Activated B cell treated with CpG ODN at 0.5 μM for 24 hours (primary cell): ENCODE measurements at regions not wholly inside any gene's neighbourhood (a gene's known extent, or its start where the extent isn't known, plus 50 kb on each side); places are given as distances from the start of the nearest gene placed in this dataset.

Experiments used
- ATAC-seq: fragments of 200-7000 bp; cut with Tn5 transposase; one replicate; pipeline ENCODE4 v1.10.0; 2021; ENCODE audit warnings: low read depth, mild to moderate bottlenecking, moderate library complexity
- CTCF ChIA-PET: fragments of 350-600 bp; sonication (Branson Sonifier 250); formaldehyde crosslinking; loops from one replicate; lab custom pipeline; 2021; ENCODE audit warnings: antibody characterized with exemption; lab: Charles Lee
- POLR2A ChIA-PET: fragments of 350-600 bp; sonication (Branson Sonifier 250); formaldehyde crosslinking; loops from one replicate; lab custom pipeline; 2021; ENCODE audit warnings: antibody characterized with exemption; lab: Charles Lee
- DNase-seq: peaks from one replicate; pipeline ENCODE4 v3.0.0; 2022
- H3K27ac Mint-ChIP-seq: one replicate; pipeline ENCODE4 v1.8.0; 2020; ENCODE audit warnings: mixed read lengths
- H3K27me3 Mint-ChIP-seq: one replicate; pipeline ENCODE4 v1.8.0; 2021; ENCODE audit warnings: mixed read lengths
- H3K36me3 Mint-ChIP-seq: one replicate; pipeline ENCODE4 v1.8.0; 2021; ENCODE audit warnings: low read depth, mixed read lengths
- H3K4me1 Mint-ChIP-seq: one replicate; pipeline ENCODE4 v1.8.0; 2021; ENCODE audit warnings: mixed read lengths
- H3K4me3 Mint-ChIP-seq: one replicate; pipeline ENCODE4 v1.8.0; 2020; ENCODE audit warnings: mild to moderate bottlenecking, mixed read lengths
- H3K9me3 Mint-ChIP-seq: one replicate; pipeline ENCODE4 v1.8.0; 2020; ENCODE audit warnings: mixed read lengths
- intact Hi-C: fragments of 100-400 bp; cut with micrococcal nuclease; formaldehyde crosslinking; loops from one replicate; pipeline ENCODE4 v1.15.1; 2024
- TF ChIP-seq, protein P1 (sequence below): fragments of 200-600 bp; IDR thresholded peaks from one replicate; pipeline ENCODE4 v1.8.0; 2022; ENCODE audit warnings: antibody characterized with exemption, mild to moderate bottlenecking

DNA sequence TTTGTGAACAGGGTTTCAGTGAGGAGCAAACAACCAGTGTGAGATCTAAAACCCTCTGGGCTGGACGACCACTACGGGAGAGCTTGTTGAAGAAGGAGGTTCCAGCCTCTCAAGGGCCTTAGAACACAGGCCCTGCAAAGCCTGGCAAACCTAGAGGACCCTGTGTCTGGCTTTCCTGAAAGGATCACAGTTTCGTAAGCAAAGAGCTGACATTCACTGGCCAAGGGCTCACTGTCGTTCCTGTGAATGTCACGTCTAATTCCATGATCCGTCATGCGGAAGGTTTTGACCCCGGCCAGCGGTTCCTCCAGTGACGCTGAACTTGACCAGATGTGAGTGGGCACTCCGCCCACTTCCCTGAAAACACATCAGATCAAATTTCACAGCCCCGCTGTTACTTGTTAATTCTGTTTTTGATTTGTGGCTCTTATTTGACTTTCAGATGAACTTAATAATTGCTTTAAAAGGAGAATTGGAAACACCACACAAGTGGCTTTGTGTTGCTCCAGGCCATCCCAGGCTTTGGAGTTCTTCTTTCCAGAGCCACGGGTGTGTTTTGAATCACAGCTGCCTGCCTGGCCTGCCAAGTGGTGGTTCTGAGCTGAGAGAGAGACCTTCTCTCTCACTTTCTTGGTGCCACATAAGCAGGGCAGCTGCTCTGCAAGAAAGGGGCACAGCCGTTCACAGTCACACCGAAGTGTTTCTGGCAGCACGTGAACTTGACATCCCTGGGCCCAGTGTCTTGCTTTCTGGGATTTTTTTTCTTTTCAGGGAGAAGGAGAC is 308.4 kb downstream of the NDUFA10 start:
- ATAC-seq (no peak), DNase-seq (no peak)
- intact Hi-C loops = no loop called here
- no peak overlapping the region for H3K4me3 Mint-ChIP-seq
- TF ChIP-seq, protein P1, sequence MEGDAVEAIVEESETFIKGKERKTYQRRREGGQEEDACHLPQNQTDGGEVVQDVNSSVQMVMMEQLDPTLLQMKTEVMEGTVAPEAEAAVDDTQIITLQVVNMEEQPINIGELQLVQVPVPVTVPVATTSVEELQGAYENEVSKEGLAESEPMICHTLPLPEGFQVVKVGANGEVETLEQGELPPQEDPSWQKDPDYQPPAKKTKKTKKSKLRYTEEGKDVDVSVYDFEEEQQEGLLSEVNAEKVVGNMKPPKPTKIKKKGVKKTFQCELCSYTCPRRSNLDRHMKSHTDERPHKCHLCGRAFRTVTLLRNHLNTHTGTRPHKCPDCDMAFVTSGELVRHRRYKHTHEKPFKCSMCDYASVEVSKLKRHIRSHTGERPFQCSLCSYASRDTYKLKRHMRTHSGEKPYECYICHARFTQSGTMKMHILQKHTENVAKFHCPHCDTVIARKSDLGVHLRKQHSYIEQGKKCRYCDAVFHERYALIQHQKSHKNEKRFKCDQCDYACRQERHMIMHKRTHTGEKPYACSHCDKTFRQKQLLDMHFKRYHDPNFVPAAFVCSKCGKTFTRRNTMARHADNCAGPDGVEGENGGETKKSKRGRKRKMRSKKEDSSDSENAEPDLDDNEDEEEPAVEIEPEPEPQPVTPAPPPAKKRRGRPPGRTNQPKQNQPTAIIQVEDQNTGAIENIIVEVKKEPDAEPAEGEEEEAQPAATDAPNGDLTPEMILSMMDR = no peak
- no peak overlapping the region for H3K27ac Mint-ChIP-seq
- peaks cover 23% of the 10 kb centered on the region for H3K9me3 Mint-ChIP-seq
- H3K4me1 Mint-ChIP-seq = no peaks in the 10 kb centered on the region
- POLR2A ChIA-PET = no interaction called here
- CTCF ChIA-PET = no interaction called here
- H3K27me3 Mint-ChIP-seq = peaks cover under 1% of the 10 kb centered on the region
- no peaks in the 10 kb centered on the region for H3K36me3 Mint-ChIP-seq

DNA sequence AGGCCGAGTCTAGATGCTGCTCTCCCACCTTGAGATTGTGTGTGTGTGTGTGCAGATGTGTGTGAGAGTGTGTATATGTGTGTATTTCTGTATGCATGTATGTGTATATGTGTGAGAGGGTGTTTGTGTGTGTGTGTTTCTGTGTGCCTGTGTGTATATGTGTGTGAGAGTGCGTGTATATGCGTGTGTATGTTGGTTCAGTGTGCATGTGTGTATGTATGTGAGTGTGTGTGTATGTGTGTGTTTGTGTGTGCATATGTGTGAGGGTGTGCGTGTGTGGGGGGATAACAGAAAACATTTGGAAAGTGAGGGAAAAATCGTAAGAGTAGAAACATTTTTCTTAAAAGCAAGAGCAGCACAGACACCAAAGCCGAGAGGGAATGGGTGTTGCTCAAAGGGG is 309.1 kb downstream of the NDUFA10 start:
- peaks cover 8% of the 10 kb centered on the region for H3K27me3 Mint-ChIP-seq
- H3K4me1 Mint-ChIP-seq = no peaks in the 10 kb centered on the region
- CTCF ChIA-PET = no interaction called here
- H3K4me3 Mint-ChIP-seq = no peak overlapping the region
- DNase-seq (no peak), ATAC-seq (no peak)
- intact Hi-C loops = no loop called here
- no peak overlapping the region for H3K27ac Mint-ChIP-seq
- POLR2A ChIA-PET = no interaction called here
- H3K9me3 Mint-ChIP-seq = peaks cover 23% of the 10 kb centered on the region
- no peaks in the 10 kb centered on the region for H3K36me3 Mint-ChIP-seq
- TF ChIP-seq, protein P1 = no peak

DNA sequence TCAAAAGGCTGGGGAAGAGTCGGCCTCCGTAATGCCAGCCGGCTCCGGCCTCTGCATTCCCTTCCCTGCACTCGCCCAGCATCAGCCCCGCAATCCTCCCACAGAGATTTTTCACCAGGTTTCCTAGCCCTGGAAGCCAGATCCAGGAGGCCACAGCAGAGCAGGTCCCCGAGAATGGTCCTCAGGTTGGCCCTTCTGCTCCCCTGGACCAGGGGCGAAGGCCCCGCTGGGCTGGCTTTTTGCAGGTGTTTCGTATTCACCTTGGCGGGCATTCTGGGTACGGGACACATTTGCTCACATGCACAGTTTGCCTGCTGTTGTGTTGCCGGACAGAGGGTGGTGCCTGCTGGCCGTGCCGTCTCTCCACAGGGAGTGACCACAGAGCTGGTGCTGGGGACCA is 309.5 kb downstream of the NDUFA10 start:
- no peak overlapping the region for H3K4me3 Mint-ChIP-seq
- intact Hi-C loops = no loop called here
- H3K4me1 Mint-ChIP-seq = no peaks in the 10 kb centered on the region
- DNase-seq = no peak
- CTCF ChIA-PET = no interaction called here
- H3K27ac Mint-ChIP-seq = no peak overlapping the region
- TF ChIP-seq, protein P1 = no peak
- H3K36me3 Mint-ChIP-seq = no peaks in the 10 kb centered on the region
- no peak for ATAC-seq
- peaks cover 10% of the 10 kb centered on the region for H3K27me3 Mint-ChIP-seq
- H3K9me3 Mint-ChIP-seq = peaks cover 23% of the 10 kb centered on the region
- POLR2A ChIA-PET = no interaction called here

DNA sequence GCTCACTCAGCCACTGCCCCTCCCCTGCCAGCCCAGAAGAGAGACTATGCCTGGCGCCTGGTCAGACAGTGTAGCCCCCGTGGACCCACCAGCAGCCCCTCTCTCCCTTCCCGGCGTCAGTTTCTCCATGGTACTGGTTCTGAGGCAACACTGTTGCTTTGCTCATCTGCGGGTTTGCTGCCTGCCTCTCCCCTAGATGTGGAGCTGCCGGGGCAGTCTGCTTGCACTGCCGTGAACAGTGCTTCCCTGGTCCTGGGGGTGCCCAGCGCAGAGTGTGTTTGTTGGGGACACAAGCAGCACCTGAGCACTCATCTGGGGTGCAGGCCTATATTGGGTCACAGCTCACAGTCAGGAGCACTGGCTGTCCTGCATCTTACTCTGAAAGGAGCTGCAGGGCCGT is 309.9 kb downstream of the NDUFA10 start:
- intact Hi-C loops = no loop called here
- H3K36me3 Mint-ChIP-seq = no peaks in the 10 kb centered on the region
- H3K9me3 Mint-ChIP-seq = peaks cover 23% of the 10 kb centered on the region
- no peak overlapping the region for H3K4me3 Mint-ChIP-seq
- H3K27ac Mint-ChIP-seq = no peak overlapping the region
- CTCF ChIA-PET = no interaction called here
- POLR2A ChIA-PET = no interaction called here
- TF ChIP-seq, protein P1 = no peak
- no peak for ATAC-seq
- no peaks in the 10 kb centered on the region for H3K4me1 Mint-ChIP-seq
- H3K27me3 Mint-ChIP-seq = peaks cover 10% of the 10 kb centered on the region
- no peak for DNase-seq

DNA sequence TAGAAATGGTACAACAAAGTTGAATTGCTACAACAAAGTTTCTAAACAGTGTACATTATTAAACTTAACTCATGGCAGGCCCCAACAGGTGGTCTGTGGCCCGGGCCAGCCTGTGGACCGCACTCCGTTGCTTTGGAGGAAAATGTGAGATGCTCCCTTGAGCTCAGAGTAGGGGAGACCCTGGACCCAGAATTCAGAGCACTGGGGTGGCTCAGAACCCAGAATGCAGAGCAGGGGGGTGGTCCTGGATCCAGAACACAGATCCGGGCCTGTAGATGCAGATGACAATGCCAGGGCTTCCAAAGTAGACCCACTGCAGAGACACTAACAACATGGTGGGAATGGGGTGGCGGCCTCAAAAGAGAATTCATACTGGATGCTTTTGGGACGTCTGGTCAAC is 311.0 kb downstream of the NDUFA10 start:
- H3K9me3 Mint-ChIP-seq = peaks cover 23% of the 10 kb centered on the region
- no peak overlapping the region for H3K4me3 Mint-ChIP-seq
- no peak overlapping the region for H3K27ac Mint-ChIP-seq
- CTCF ChIA-PET = no interaction called here
- TF ChIP-seq, protein P1 = no peak
- DNase-seq = no peak
- POLR2A ChIA-PET = no interaction called here
- intact Hi-C loops = no loop called here
- H3K4me1 Mint-ChIP-seq = no peaks in the 10 kb centered on the region
- H3K27me3 Mint-ChIP-seq = peaks cover 10% of the 10 kb centered on the region
- no peaks in the 10 kb centered on the region for H3K36me3 Mint-ChIP-seq
- ATAC-seq = no peak
